ENCODE measurements at regions not wholly inside any gene's neighbourhood (a gene's known extent, or its start where the extent isn't known, plus 50 kb on each side); places are given as distances from the start of the nearest gene placed in this dataset.

GRCh38 chr1:244165021-244165420 is 113.9 kb downstream of the ZBTB18 start:
- DNase-seq (ENCODE audit: low spot score) = no peak
- no peak overlapping the region for H3K27ac ChIP-seq (ENCODE audit: low read depth in 1 of 2, low read length in 2 of 2)
- H3K9ac ChIP-seq (ENCODE audit: low read depth in 1 of 2, low read length in 2 of 2) = no peak overlapping the region
- H3K36me3 ChIP-seq (ENCODE audit: control insufficient read depth in 4 of 4, insufficient read depth in 3 of 4, low read depth in 1 of 4, low read length in 3 of 4) = no peaks in the 10 kb centered on the region
- no peaks in the 10 kb centered on the region for H3K4me1 ChIP-seq (ENCODE audit: control insufficient read depth in 4 of 4, insufficient read depth in 4 of 4, low read length in 3 of 4)
- H3K4me3 ChIP-seq (ENCODE audit: low read depth in 1 of 3, low read length in 3 of 3) = no peak overlapping the region
- no peaks in the 10 kb centered on the region for H3K9me3 ChIP-seq (ENCODE audit: control insufficient read depth in 4 of 4, low read length in 3 of 4)
- no peak for TF ChIP-seq HNF4G (IDR thresholded peaks at IDR 0.05)
- TF ChIP-seq, protein P1, sequence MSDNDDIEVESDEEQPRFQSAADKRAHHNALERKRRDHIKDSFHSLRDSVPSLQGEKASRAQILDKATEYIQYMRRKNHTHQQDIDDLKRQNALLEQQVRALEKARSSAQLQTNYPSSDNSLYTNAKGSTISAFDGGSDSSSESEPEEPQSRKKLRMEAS (IDR thresholded peaks at IDR 0.05) = no peak
- TF ChIP-seq TAF1 (conservative IDR thresholded peaks at IDR 0.05) = no peak
- TF ChIP-seq, protein P2, sequence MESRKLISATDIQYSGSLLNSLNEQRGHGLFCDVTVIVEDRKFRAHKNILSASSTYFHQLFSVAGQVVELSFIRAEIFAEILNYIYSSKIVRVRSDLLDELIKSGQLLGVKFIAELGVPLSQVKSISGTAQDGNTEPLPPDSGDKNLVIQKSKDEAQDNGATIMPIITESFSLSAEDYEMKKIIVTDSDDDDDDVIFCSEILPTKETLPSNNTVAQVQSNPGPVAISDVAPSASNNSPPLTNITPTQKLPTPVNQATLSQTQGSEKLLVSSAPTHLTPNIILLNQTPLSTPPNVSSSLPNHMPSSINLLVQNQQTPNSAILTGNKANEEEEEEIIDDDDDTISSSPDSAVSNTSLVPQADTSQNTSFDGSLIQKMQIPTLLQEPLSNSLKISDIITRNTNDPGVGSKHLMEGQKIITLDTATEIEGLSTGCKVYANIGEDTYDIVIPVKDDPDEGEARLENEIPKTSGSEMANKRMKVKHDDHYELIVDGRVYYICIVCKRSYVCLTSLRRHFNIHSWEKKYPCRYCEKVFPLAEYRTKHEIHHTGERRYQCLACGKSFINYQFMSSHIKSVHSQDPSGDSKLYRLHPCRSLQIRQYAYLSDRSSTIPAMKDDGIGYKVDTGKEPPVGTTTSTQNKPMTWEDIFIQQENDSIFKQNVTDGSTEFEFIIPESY (IDR thresholded peaks at IDR 0.05) = no peak
- no peak for TF ChIP-seq JUND (IDR thresholded peaks at IDR 0.05)
- no peak for TF ChIP-seq REST (IDR thresholded peaks at IDR 0.05)
- TF ChIP-seq FOXA2 (IDR thresholded peaks at IDR 0.05) = no peak
- TF ChIP-seq YY1 (IDR thresholded peaks at IDR 0.05) = no peak
- TF ChIP-seq EGR1 (IDR thresholded peaks at IDR 0.05; ENCODE audit: low read depth in 2 of 2) = no peak
- no peak for TF ChIP-seq ATF3 (IDR thresholded peaks at IDR 0.05)
- TF ChIP-seq GABPA (IDR thresholded peaks at IDR 0.05 in 1 of 2, conservative IDR thresholded peaks at IDR 0.05 in 1 of 2) = no peak
- TF ChIP-seq NR2F2 (IDR thresholded peaks at IDR 0.05) = no peak
- no peak for TF ChIP-seq FOXA1 (IDR thresholded peaks at IDR 0.05)
- TF ChIP-seq RXRA (IDR thresholded peaks at IDR 0.05) = no peak
- TF ChIP-seq HNF4A (conservative IDR thresholded peaks at IDR 0.05) = no peak
- no peak for TF ChIP-seq RAD21 (IDR thresholded peaks at IDR 0.05)
- no peak for TF ChIP-seq SP1 (IDR thresholded peaks at IDR 0.05)
- no peak for TF ChIP-seq CTCF (IDR thresholded peaks at IDR 0.05; ENCODE audit: low read depth, low read length, missing input control)
- H3K27me3 ChIP-seq (ENCODE audit: control insufficient read depth in 4 of 4, insufficient read depth in 4 of 4, low read length in 3 of 4) = no peaks in the 10 kb centered on the region
- 65% methylated on average over 3 of the region's 3 CpGs for WGBS

Data from liver (tissue), 8 donors.